NCI-H128 (cell line): ENCODE measurements at regions not wholly inside any gene's neighbourhood (a gene's known extent, or its start where the extent isn't known, plus 50 kb on each side); places are given as distances from the start of the nearest gene placed in this dataset.

Experiments used
- DNase-seq: peaks from one replicate; lab custom pipeline; 2025; ENCODE audit not compliant: unreplicated experiment; lab: John Stamatoyannopoulos, UW

- no peak for DNase-seq
These were observed 71.4 kb upstream of the HIF1A start for GRCh38 chr14:61623927-61624326.

- no peak for DNase-seq
These were observed 70.1 kb upstream of the HIF1A start for GRCh38 chr14:61625165-61625564.

- DNase-seq, result no peak
These were observed 67.7 kb upstream of the HIF1A start for GRCh38 chr14:61627612-61628011.

GRCh38 chr14:61628016-61628725, 67.1 kb upstream of the HIF1A start:
- no peak for DNase-seq

- DNase-seq, result no peak
These were observed 64.8 kb upstream of the HIF1A start for GRCh38 chr14:61630399-61631044.

- DNase-seq, result no peak
These were observed 64.1 kb upstream of the HIF1A start for GRCh38 chr14:61631045-61631687.

GRCh38 chr14:61632401-61632800, 62.9 kb upstream of the HIF1A start:
- no peak for DNase-seq

GRCh38 chr14:61632807-61633206, 62.5 kb upstream of the HIF1A start:
- DNase-seq, result no peak

- no peak for DNase-seq
These were observed 59.0 kb upstream of the HIF1A start for GRCh38 chr14:61636291-61636690.

GRCh38 chr14:61636779-61637178, 58.5 kb upstream of the HIF1A start:
- DNase-seq, result no peak

GRCh38 chr14:61638595-61639387, 56.5 kb upstream of the HIF1A start:
- no peak for DNase-seq

- DNase-seq, result no peak
These were observed 54.9 kb upstream of the HIF1A start for GRCh38 chr14:61640158-61641136.

GRCh38 chr14:61641914-61642613, 53.2 kb upstream of the HIF1A start:
- DNase-seq, result no peak

- no peak for DNase-seq
These were observed 52.7 kb upstream of the HIF1A start for GRCh38 chr14:61642614-61642982.

GRCh38 chr14:61643555-61643954, 51.8 kb upstream of the HIF1A start:
- DNase-seq, result no peak

- no peak for DNase-seq
These were observed 51.1 kb upstream of the HIF1A start for GRCh38 chr14:61644175-61644574.

GRCh38 chr14:61644834-61645233, 50.5 kb upstream of the HIF1A start:
- peak; percentile 16 for DNase-seq

- no peak for DNase-seq
These were observed 50.1 kb upstream of the HIF1A start for GRCh38 chr14:61645247-61645646.
